Activated CD4-positive, alpha-beta T cell treated with anti-CD3 and anti-CD28 coated beads, Interleukin-2, amount 10 ng/mL, durations not matched to agents 24 days and 14 days (primary cell): ENCODE measurements at regions not wholly inside any gene's neighbourhood (a gene's known extent, or its start where the extent isn't known, plus 50 kb on each side); places are given as distances from the start of the nearest gene placed in this dataset.

Source experiments
- DNase-seq: peaks from one replicate; pipeline ENCODE4 v3.0.0; 2022
- H3K27ac Mint-ChIP-seq: one replicate; pipeline ENCODE4 v1.8.0; 2022; ENCODE audit warnings: mild to moderate bottlenecking, mixed read lengths
- H3K27me3 Mint-ChIP-seq: one replicate; pipeline ENCODE4 v1.8.0; 2022; ENCODE audit warnings: mixed read lengths
- H3K36me3 Mint-ChIP-seq: one replicate; pipeline ENCODE4 v1.8.0; 2022; ENCODE audit warnings: low read depth, mild to moderate bottlenecking, mixed read lengths
- H3K4me1 Mint-ChIP-seq: one replicate; pipeline ENCODE4 v1.8.0; 2021; ENCODE audit warnings: mixed read lengths
- H3K4me3 Mint-ChIP-seq: one replicate; pipeline ENCODE4 v1.8.0; 2022; ENCODE audit warnings: mild to moderate bottlenecking, moderate library complexity, mixed read lengths
- H3K9me3 Mint-ChIP-seq: one replicate; pipeline ENCODE4 v1.8.0; 2021; ENCODE audit warnings: mixed read lengths
- intact Hi-C: fragments of 100-400 bp; cut with micrococcal nuclease; formaldehyde crosslinking; loops from one replicate; pipeline ENCODE4 v1.15.1; 2023

DNA sequence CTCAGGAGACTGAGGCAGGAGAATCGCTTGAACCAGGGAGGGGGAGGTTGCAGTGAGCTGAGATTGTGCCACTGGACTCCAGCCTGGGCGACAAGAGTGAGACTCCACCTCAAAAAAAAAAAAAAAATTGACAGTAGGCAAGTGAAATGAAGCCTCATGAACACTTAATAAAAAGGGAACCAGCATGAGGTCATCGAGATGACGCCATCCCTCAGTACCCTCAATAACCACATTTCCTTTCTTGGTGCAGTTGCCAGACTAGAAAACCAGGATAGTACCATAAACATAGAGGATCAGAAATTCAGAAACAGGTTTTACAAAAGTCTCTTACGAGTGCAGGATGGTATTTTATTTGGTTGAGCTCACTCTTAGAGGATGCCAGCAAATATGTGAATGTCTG lies 584.1 kb downstream of the MAFB start:
- no peak for DNase-seq
- no peaks in the 10 kb centered on the region for H3K36me3 Mint-ChIP-seq
- no peaks in the 10 kb centered on the region for H3K27me3 Mint-ChIP-seq
- H3K27ac Mint-ChIP-seq: no peak overlapping the region
- no peak overlapping the region for H3K4me3 Mint-ChIP-seq
- H3K4me1 Mint-ChIP-seq: no peaks in the 10 kb centered on the region
- intact Hi-C loops: no loop called here
- no peaks in the 10 kb centered on the region for H3K9me3 Mint-ChIP-seq

DNA sequence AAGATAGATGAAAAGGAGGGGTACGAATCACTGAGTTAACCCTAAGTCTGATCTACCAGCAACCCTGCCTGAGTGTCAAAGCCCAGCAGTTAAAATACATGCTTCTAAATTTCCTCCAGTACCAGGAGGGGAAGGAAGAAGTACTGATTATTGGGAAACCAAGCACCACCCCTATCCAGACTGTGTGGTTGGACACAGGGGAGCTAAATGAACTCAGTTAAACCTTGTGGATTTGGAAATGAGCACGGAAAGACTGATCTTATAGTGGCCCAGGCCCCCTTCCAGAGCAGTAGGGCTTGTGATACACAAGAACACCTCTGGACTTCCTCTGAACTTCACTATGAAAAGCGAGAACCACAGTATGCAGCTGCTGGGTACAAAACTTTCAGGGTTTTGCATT lies 585.6 kb downstream of the MAFB start:
- intact Hi-C loops: no loop called here
- H3K36me3 Mint-ChIP-seq: no peaks in the 10 kb centered on the region
- no peak overlapping the region for H3K4me3 Mint-ChIP-seq
- no peaks in the 10 kb centered on the region for H3K4me1 Mint-ChIP-seq
- no peak for DNase-seq
- no peaks in the 10 kb centered on the region for H3K9me3 Mint-ChIP-seq
- H3K27ac Mint-ChIP-seq: no peak overlapping the region
- no peaks in the 10 kb centered on the region for H3K27me3 Mint-ChIP-seq

DNA sequence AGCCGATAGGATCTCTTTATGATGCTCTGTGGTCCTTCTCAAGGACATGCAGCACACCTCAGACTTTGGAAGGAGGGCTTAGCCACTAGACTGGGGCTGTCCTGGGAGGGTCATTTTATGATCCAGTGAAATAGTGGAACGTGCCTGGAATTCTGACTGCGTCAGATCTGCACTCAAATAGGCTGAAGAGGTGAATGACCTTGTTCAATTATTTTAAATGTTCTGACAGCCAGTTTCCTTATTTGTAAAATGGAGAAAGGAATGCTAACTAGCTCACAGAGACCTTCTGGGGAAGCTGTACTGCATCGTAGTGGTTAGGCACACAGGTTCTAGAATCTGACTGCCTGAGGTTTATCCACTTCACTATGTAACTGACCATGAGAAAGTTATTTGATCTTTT lies 587.5 kb downstream of the MAFB start:
- Mint-ChIP-seq H3K9me3 (no peaks in the 10 kb centered on the region), H3K4me1 (no peaks in the 10 kb centered on the region), H3K36me3 (no peaks in the 10 kb centered on the region), H3K27ac (no peak overlapping the region), H3K27me3 (no peaks in the 10 kb centered on the region), H3K4me3 (no peak overlapping the region)
- no peak for DNase-seq
- intact Hi-C loops: no loop called here

DNA sequence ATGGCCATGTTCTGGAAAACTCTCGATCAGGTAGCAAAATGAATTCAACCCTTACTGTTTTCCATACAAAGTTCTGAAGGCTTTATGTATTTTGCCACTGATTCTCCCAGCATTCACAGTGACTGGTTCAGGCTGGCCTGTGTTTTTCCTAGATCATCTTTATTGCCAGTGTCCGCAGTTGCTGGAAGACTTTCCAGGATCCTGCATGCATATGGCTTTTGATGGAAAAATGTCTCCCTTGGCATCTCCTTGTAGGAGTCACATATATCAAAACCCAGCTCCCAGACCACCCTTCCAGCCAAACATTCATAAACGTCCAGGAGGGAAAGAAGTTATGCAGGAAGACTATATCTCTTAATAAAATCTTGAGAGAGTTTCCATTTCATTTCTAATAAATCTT lies 588.8 kb downstream of the MAFB start:
- H3K4me1 Mint-ChIP-seq: no peaks in the 10 kb centered on the region
- H3K27ac Mint-ChIP-seq: no peak overlapping the region
- H3K4me3 Mint-ChIP-seq: no peak overlapping the region
- no peak for DNase-seq
- H3K9me3 Mint-ChIP-seq: no peaks in the 10 kb centered on the region
- H3K27me3 Mint-ChIP-seq: no peaks in the 10 kb centered on the region
- no peaks in the 10 kb centered on the region for H3K36me3 Mint-ChIP-seq
- intact Hi-C loops: no loop called here

DNA sequence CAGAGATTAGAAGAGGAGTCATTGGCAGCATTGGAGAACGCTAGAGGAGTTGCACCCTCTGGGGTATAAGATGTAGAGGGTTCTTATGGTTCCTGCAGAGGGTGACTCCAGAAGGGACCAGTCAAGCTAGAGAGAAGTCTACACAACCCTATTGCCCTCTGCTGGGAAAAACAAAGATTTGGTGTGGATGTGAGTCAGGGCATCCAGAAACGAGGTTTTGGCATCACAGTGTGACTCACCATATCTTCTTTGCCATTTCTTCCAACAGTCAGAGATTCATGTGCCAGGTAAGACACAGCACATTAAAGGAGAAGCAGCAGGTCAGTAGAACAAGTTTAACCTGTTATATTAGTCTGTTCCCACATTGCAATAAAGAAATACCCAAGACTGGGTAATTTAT lies 598.8 kb downstream of the MAFB start:
- DNase-seq: no peak
- no peaks in the 10 kb centered on the region for H3K36me3 Mint-ChIP-seq
- H3K27ac Mint-ChIP-seq: no peak overlapping the region
- H3K4me3 Mint-ChIP-seq: no peak overlapping the region
- no peaks in the 10 kb centered on the region for H3K27me3 Mint-ChIP-seq
- intact Hi-C loops: no loop called here
- no peaks in the 10 kb centered on the region for H3K9me3 Mint-ChIP-seq
- H3K4me1 Mint-ChIP-seq: no peaks in the 10 kb centered on the region

DNA sequence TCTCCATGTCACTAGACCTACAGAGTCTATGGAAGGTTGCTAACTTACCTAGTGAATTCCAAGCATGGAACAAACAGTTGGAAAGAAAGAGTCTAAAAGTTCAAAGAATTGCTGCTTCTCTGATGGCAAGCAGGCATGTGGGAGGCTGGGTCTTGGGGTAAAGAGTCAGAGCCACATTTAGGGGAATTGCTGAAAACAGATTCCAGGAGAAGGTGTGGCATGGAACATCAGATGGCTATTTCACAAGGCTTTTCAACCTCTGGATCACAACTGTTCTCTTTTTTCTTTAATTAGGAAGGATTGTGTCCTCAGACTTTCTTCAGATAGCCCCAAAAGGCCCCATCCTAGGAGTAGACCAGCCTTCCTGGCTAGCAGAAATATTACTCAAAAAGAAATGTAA lies 601.5 kb downstream of the MAFB start:
- Mint-ChIP-seq H3K4me3 (no peak overlapping the region), H3K27ac (no peak overlapping the region), H3K9me3 (no peaks in the 10 kb centered on the region), H3K4me1 (no peaks in the 10 kb centered on the region), H3K36me3 (no peaks in the 10 kb centered on the region), H3K27me3 (no peaks in the 10 kb centered on the region)
- no peak for DNase-seq
- intact Hi-C loops: no loop called here

DNA sequence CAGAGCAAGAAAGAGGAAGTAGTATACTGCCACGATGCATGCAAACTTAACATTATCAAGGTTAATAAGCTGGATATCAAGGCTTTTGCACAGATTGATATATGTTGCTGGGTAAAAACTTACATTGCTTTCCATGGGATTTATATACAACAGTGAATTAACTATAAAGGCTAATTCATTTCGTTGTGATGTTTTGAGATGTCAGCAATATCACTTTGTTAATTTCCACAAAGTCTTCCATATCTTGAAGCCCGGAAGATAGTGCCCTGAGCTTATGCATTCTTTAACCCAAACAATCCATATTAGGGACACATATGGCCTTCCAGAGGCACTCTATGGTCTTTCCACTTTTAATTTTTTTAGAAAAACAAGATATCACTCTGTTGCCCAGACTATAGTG lies 603.5 kb downstream of the MAFB start:
- Mint-ChIP-seq H3K27ac (no peak overlapping the region), H3K4me3 (no peak overlapping the region)
- no peak for DNase-seq

DNA sequence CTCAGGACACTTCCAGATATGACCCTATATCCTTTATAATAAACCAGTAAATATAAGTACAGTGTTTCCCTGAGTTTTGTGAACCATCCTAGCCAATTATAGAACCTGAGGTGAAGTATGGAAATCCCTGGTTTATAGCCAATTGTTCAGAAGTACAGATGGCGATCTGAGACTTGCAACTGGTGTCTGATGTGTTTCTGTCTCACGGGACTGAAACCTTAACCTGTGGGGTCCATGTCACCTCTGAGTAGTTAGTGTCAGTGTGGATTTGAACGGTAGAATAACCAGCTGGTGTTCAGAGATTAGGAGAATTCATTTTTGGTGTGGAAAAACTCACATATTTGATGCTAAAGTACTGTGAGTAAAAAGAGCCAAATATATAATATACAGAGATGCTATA lies 606.6 kb downstream of the MAFB start:
- H3K4me3 Mint-ChIP-seq: no peak overlapping the region
- intact Hi-C loops: no loop called here

More for the DNA sequence above, 603.5 kb downstream of the MAFB start:
- Mint-ChIP-seq H3K36me3 (no peaks in the 10 kb centered on the region), H3K9me3 (no peaks in the 10 kb centered on the region), H3K4me1 (no peaks in the 10 kb centered on the region), H3K27me3 (no peaks in the 10 kb centered on the region)
- intact Hi-C loops: no loop called here

DNA sequence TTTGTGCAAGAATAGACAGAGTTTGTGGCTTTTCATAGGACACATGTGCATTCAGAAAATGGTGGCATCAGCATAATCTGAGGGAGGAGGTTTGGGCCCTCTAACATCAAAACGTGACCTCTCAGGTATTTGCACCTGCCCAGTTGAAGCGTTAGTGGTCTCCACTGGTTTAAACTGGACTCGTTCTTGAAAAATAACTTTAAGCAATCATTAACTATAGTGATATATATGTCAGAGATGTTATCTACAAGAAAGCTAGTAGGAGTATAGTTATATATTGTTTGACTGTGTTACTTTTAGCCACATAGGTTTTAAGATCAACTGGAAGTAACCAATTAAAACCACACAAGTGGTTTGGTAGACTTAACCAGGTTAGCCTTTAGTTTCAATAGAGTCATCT lies 607.4 kb downstream of the MAFB start:
- H3K9me3 Mint-ChIP-seq: no peaks in the 10 kb centered on the region
- H3K27me3 Mint-ChIP-seq: no peaks in the 10 kb centered on the region
- no peak for DNase-seq
- H3K4me3 Mint-ChIP-seq: no peak overlapping the region
- no peak overlapping the region for H3K27ac Mint-ChIP-seq
- intact Hi-C loops: no loop called here
- no peaks in the 10 kb centered on the region for H3K4me1 Mint-ChIP-seq
- H3K36me3 Mint-ChIP-seq: no peaks in the 10 kb centered on the region

More for the DNA sequence above, 606.6 kb downstream of the MAFB start:
- Mint-ChIP-seq H3K9me3 (no peaks in the 10 kb centered on the region), H3K36me3 (no peaks in the 10 kb centered on the region), H3K4me1 (no peaks in the 10 kb centered on the region), H3K27me3 (no peaks in the 10 kb centered on the region), H3K27ac (no peak overlapping the region)
- no peak for DNase-seq

DNA sequence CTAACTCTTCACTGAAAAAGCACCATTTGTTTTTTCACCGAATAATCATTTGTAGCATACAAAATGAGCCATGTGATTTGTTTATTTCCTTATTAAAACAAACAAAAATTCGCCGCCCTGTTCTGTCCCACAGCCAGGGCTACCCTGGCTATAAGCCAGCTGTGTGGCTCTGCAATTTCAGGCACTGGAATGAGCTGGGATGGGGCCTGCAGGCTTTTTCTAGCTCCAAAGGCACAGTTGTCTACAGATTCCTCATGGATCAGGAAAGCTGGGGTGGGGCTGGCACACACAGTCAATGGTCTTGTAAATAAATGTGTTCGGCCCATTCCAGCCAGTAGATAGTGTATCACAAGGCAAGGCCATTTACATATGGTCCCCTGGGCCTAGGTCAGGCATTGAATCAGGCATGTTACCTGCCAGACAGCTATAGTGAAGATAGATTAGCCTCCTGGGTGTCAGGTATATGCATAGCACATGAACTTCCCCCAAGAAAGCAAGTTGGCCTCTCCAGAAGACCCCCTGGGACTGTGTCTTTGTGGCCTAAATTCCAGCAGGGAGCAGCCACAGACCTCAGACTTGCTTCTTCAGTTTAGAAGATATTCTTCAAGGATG lies 608.9 kb downstream of the MAFB start:
- Mint-ChIP-seq H3K4me1 (no peaks in the 10 kb centered on the region), H3K36me3 (no peaks in the 10 kb centered on the region), H3K9me3 (no peaks in the 10 kb centered on the region), H3K27ac (no peak overlapping the region), H3K4me3 (no peak overlapping the region), H3K27me3 (no peaks in the 10 kb centered on the region)
- intact Hi-C loops: no loop called here
- DNase-seq: no peak

DNA sequence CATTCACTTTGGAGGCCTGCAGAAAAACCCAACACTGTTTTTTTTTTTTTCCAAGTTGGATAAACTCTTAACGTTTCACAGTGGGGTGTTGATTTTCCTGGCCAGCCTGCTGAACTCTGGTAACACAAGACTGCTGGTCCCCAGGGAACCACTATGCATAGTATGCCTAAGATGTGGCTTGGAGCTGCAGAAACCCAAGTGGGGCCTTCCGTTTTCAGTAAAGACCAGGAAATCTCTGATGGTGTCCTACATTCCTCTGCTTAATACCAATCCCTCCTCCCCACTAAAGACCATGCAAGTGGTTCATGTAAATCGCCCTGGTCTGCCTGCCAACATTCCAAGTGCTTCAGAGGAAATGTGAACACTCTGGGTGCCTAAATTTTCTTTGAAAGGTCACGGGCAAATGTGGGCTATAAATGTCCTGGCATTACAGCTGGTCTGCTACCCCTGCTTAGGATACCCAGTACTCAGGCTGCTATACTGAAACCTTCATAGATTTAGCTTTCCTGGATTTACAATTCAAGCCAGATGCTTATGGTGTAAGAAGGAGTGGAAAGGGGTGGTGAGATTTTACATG lies 615.4 kb downstream of the MAFB start:
- Mint-ChIP-seq H3K27me3 (no peaks in the 10 kb centered on the region), H3K4me1 (no peaks in the 10 kb centered on the region), H3K9me3 (no peaks in the 10 kb centered on the region), H3K27ac (no peak overlapping the region), H3K4me3 (no peak overlapping the region), H3K36me3 (no peaks in the 10 kb centered on the region)
- intact Hi-C loops: no loop called here
- DNase-seq: no peak

DNA sequence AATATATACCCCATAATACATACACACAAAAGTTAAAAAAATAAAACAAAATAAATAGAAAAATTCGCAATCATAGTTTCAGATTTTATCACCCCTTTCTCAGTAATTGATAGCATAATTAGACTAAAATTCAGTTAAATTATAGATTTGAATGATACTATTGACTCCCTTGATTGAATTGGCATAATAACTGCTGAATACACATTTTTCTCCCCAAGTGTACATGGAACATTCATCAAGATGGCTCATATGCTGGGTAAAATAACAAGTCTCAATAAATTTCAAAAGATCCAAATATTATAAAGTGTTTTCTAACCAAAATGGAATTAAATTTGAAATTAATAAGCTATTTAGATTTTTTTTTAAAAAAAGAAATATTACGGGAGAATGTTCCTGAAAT lies 616.1 kb downstream of the MAFB start:
- no peak for DNase-seq
- no peaks in the 10 kb centered on the region for H3K4me1 Mint-ChIP-seq
- no peaks in the 10 kb centered on the region for H3K9me3 Mint-ChIP-seq
- intact Hi-C loops: no loop called here
- no peaks in the 10 kb centered on the region for H3K36me3 Mint-ChIP-seq
- H3K27ac Mint-ChIP-seq: no peak overlapping the region
- H3K4me3 Mint-ChIP-seq: no peak overlapping the region
- H3K27me3 Mint-ChIP-seq: no peaks in the 10 kb centered on the region

DNA sequence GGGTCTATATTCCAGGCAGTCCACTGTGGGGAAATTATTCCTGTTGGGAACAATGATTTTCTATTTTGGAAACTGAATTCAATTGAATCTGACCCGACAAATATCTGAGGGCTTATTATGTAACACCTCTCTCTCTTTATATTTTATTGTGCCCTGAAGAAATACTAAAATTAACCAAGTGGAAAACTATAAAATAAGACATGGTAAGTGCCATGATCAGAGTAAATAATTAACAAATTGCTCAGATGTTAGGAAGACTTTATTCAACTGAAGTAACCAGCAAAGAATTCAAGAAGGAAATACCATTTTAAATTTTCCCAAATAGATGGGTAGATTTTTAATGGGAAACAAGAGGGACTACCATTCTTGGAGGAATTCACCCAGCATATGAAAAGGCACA lies 632.9 kb downstream of the MAFB start:
- Mint-ChIP-seq H3K4me3 (no peak overlapping the region), H3K27me3 (no peaks in the 10 kb centered on the region), H3K9me3 (no peaks in the 10 kb centered on the region), H3K36me3 (no peaks in the 10 kb centered on the region), H3K27ac (no peak overlapping the region), H3K4me1 (no peaks in the 10 kb centered on the region)
- no peak for DNase-seq
- intact Hi-C loops: no loop called here

DNA sequence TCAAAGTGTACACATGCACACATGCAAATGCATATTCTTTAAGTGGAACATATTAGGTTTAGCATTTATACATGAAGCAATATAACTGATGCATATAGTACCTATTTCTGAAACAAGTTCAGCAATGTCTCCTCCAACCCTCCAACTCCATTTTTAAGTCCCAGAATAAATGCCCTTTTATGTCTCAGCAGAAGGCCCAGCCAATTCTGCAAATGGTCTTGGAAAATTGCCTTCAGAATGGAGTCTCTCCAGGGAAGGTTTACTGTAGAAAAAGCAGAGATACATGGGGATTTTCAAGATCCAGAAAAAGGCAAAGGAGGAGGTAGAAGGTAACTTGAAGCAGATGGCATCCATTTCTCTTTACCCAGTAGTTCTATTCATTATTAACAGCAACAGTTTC lies 633.3 kb downstream of the MAFB start:
- Mint-ChIP-seq H3K36me3 (no peaks in the 10 kb centered on the region), H3K27me3 (no peaks in the 10 kb centered on the region), H3K4me3 (no peak overlapping the region), H3K27ac (no peak overlapping the region), H3K4me1 (no peaks in the 10 kb centered on the region), H3K9me3 (no peaks in the 10 kb centered on the region)
- no peak for DNase-seq
- intact Hi-C loops: no loop called here

DNA sequence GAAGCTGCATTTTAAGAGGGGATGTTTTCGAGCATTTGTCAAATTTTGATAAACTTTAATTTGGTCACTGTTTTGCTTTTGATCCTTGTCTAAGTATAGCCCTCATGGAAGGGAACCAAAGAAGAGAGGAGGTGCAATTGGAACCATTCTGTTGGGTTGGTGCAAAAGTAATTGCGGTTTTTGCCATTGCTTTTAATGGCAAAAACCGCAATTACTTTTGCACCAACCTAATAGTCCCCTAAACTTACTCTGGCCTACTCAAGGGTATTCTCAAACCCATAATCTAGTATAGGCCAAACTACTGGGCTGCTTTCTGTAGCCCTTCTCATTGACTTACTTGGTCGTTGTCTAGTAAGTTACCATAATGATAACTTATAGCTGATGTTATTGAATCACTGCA lies 634.7 kb downstream of the MAFB start:
- DNase-seq: no peak
- intact Hi-C loops: no loop called here
- Mint-ChIP-seq H3K27ac (no peak overlapping the region), H3K27me3 (no peaks in the 10 kb centered on the region), H3K9me3 (no peaks in the 10 kb centered on the region), H3K4me3 (no peak overlapping the region), H3K36me3 (no peaks in the 10 kb centered on the region), H3K4me1 (no peaks in the 10 kb centered on the region)
